T-helper 2 cell treated with Interferon-gamma antibody and Interleukin-4, amounts not matched to agents 100 ng/mL and 5 ng/mL, for 36 hours (primary cell): ENCODE measurements at regions not wholly inside any gene's neighbourhood (a gene's known extent, or its start where the extent isn't known, plus 50 kb on each side); places are given as distances from the start of the nearest gene placed in this dataset.
"Not testable (repeated sequence)": the region's sequence is repeated elsewhere in the genome, so short reads cannot be mapped to it uniquely, and the experiment has no call there.

Experiments
- intact Hi-C: fragments of 100-400 bp; cut with micrococcal nuclease; formaldehyde crosslinking; loops from one replicate; pipeline ENCODE4 v1.15.1; 2023

DNA sequence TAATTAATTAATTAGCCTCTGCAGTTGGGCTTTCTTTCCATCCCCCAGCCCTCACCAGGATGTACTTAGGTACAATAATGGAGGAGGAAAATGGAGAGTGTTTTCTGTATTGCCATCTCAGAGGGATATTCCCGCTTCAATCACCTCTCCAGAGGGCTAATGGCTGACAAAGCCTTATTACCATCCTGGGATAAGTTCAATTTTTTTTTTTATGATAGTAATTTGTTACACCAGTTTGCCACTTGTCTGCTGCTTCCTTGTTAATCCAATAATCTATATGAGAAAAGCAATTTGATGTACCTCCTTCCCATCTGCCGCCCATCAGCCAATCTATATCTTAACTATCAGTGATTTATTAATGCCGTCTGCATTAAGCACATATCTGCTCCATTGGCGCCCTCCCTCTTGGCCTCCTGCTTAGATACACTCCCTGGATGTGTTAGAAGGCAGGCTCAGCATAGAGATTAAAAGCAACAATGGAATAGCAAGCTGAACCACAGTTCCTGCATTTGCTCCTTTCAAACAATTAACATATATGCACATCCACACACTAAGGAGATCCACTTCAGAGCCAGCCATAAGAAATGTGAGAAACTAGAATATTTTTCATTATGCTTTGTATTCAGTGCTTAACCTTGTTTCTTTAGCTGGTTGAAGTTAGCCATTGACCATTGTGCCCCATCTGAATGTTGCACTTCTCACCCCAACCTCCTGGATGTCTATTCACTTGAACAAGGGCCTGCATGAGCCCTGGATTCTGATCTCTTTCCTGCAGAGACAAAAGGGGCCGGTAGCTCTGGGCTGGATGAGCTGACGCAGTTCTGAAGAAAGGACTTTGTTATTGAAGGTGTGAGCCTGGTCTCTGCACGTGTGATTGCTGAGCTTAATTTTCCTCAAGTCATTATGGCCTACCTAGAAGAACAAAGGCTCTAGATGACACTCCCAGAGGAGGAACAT, 237.3 kb upstream of the GAP43 start:
- intact Hi-C loops = no loop called here

DNA sequence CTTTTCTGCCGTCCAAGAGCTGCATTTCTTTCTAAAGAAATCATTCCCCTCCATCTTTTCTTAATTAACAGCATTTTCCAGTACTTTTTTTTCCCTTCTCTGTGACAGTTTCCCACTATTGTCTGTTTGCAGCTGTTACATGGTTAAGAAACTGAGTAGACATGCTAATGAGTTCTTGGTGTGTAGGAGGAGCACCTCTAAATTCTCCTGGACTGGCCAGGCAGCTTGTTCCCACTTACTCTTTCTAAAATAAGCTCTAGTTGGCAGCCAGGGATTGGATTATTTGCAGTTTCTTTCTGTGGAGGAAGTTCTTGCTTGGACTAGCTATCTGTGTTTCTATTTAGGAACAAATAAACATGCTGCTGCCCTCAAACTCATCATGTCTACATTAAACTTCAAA, 235.1 kb upstream of the GAP43 start:
- intact Hi-C loops = no loop called here

DNA sequence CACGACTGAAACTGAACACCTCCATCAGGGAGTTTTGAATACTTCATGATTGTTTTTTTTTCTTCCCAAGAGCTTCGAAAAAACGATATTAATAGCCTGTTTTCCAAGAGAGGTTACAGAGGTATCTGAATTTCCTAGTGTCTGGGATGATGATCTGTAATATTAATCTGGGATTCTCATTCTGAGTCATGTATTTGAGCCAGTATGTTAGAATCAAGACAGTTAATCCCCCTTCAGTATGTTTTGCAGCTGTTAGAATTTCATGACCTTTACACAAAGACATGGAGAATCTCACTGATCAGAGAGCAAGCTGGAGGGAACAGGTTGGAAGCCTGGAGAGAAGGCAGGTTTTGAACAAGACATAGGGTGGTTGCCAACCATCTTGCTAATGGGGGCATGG, 234.5 kb upstream of the GAP43 start:
- intact Hi-C loops = no loop called here

DNA sequence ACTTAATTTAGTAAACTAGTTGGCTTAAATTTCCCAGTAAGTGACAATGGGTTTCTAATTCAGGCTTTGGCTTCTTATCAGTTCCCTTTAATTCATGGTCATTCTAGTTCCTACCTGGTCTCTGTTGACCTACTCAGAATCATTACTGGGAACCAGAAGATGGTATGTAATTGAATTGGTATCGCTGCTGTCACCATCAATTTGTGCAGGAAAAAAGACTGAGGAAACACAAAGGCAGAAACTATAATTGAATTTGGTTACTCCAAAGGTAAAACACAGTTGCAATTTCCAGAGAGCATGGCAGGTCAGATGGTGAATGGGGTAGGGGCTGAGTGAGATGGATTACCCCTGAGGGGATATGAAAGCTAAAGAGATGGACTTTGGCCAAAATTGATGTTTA, 226.5 kb upstream of the GAP43 start:
- intact Hi-C loops = no loop called here

DNA sequence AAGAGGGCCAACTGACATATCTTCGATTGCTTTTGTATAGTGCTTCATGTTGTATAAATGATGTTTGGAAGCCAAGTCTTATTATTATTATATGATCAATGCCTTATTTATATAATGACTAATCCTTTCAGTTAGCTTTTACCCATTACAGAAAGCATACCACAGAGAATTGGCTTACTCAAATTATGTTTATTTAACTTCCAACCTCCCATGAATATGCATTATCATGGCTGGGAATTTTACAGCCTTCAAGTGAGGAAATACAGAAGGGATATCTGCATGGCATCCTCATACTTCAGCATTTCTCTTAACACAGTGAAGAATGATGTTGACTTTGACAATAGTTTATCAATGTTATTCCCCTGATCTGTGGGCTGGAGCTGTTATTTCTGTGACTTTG, 225.9 kb upstream of the GAP43 start:
- intact Hi-C loops = no loop called here

DNA sequence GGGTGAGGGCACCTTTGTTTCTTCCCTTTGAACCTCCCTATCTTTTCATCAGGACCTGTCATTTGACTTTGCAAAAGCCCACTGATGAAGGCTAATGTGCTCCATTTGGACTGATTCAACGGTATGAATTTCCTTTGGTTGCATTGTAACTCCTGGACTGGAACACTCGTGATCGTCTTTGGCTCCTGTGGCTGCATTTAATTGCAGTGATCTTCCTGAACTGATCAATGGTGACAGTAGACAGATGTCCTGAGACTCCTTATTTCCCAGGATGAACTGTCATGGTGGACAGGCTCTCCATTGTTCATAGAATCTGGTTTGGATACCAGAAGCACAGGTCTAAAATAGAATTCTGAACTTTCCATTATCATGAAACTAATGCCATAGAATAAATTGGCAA, 224.8 kb upstream of the GAP43 start:
- intact Hi-C loops = no loop called here

DNA sequence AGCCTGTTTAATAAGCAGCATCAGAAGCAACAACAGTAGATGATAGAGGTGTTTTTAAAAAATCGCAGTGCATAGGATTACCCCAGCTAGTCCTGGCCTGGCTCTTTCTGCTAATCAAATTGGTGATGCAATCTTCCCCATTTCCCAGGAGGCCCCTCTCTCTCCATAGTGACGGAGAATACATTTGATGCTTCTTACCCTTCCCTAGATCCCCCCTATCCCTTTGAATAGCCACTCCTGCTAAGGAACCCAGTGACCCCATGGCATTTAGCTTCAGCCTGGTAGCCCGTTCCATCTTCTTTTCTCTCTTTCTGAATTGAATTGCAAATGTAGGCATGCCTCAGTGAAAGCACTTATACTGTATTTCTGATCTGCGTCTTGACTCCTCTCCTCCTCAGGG, 223.6 kb upstream of the GAP43 start:
- intact Hi-C loops = no loop called here

DNA sequence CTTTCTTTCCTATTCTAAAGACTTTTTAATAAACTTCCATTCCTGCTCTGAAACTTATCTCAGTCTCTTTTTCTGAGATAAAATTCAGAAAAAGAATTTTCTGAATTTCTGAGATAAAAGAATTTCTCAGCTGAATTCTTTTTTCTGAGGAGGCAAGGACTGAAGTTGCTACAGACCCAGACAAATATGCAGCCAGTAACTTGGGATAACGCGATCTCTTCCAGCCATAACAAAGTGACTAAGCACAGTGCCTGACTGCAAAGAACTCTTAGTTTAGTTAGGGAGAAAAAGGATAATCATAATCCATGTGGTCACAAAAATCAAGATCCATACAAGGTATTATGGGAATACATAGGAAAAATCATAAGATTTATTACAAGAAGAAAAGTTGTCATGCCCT, 222.0 kb upstream of the GAP43 start:
- intact Hi-C loops = no loop called here

DNA sequence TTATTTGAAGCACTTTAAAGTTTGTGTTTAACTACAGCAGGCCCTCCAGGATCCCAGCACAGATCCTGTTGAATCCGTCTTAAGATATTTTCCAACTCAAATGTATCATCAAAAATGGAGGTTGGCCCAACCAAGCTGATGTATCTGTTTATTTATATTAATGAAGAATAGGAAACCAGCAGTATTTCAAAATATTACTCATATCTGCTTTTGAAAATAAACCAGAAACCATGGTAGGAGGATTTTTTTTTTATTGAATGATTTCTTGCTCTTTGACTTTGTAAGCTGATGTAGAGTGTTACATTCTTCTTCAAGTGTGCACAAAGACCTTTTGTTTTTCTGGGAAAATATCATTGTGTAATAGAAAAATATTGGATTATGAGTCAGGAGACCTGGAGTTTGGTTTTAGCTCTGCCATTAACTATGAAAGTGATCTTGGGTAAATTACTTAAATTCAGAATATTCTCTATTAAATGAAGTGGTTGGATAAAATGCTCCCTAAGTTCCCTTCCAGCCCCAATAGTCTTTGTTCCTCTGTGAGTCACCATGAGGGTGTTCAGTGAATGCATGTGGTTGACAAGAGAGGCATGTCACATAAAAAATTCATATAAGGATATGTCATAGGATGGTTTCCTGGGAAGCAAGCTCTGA, 221.3 kb upstream of the GAP43 start:
- intact Hi-C loops = no loop called here

DNA sequence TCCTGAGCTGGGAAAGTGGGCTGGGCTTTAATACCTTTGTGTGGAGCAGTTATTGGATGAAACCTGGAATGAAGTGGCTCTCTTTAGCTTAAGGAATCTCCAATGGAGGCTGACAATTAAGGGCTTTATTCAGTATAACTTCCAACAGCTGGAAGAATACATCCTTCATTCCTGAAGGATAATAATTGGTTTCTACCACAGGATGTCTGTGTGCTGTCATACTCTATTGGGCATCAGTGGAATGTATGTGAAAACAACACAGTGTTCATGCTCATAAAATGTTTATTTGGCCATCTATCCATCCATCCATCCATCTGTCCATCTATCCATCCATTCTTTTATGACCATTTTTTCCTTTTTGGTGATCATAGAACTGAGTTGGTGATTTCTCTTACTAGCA, 220.7 kb upstream of the GAP43 start:
- intact Hi-C loops = no loop called here

DNA sequence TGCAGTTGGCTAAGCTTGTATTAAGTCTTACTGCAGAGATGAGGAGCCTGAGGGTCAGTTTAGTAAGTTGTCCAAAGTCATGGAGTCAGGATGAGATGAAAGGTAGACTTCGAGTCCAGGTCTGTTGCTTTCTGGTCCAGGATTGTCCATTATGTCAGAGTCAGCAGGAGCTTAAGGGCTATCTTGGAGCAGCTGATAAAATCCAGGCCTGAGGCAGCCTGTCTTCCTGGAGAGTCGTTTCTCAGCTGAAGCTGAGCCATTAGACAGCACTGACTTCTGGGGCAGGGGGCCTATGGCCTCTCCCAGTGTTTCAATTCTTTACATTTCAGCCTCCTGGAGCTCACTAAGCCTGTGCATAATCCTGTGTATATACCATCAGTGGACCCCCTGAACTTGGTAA, 219.5 kb upstream of the GAP43 start:
- intact Hi-C loops = no loop called here

DNA sequence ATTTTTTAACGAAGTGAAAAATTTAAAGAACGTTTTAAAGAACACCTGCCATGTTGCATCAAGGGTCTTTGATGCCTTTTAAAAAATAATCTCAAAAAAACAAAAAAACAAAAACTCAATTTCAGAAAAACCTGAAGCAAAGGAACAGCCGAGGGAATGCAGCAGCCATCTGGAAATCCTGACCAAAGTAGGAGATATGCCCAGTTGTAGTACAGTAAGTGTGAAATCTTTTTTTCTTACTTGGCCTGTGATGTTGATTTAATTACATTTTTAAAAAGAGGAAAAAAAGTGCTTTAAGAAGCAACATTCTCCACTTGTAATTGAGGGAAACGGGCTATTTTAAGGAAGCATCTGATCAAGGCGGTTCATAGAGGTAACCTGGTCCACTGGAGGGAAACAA, 213.7 kb upstream of the GAP43 start:
- intact Hi-C loops = no loop called here

DNA sequence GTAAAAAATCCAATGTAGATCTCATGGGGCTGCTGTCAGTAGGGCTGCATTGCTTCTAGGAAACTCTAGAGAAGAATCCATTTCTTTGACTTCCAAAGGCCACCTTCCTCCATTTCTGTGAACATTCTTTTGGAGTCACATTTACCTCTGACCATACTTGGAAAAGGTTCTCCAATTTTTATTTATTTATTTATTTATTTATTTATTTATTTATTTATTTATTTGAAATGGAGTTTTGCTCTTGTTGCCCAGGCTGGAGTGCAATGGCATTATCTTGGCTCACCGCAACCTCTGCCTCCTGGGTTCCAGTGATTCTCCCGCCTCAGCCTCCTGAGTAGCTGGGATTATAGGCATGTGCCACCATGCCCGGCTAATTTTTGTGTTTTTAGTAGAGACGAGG, 208.7 kb upstream of the GAP43 start:
- intact Hi-C loops = not testable (repeated sequence)

DNA sequence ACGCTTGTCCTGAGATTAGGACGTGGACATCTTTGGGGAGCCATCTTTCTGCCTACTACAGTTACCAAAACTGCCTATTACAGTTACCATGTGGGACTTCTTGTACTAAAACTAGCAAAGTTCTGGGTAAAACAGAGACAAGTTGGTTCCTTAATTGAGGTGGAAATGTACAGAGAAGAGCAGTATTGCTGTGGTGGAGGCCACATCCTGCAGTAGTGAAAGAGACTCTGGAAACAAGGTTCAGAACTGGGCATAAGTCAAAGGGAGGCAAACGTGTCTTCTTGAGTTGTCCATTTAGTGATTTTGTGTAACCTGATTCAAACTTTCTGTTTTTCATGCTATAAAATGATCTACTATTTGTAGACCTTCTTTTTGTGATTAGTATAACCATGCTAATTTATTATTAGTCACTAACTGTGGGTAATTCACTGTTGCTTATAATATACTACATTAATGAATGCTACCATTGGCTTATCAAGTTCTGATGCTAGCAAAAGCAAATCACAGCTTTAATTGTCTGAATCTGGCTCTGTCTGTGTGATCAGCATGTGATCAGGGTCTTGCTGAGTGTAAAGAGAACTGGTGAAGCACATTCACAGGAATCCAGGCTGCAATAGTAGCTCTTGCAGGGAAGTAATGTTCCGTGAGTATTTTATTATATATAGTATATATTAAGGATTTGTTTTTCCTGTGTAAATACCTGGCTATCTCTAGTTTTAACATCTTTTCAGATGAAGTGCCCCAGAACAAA, 207.9 kb upstream of the GAP43 start:
- intact Hi-C loops = no loop called here

DNA sequence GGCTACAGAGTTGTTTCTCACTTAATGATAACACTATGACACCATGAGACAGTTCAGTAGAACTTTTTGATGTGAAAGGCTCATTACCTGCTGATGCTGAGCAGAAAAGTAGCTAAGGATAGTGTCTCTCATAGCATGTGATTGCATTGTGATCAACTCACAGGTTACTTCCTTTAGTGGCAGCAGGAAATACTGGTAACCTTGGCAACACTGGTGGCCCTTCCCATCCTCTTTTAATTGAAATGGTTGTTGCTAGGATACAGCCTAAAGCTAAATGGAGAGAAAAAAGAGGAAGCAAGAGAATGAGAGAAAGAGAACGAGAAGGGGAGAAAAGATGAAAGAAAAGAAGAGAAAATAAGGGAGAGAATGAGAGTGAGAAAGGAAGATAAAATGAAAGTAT, 204.7 kb upstream of the GAP43 start:
- intact Hi-C loops = no loop called here

DNA sequence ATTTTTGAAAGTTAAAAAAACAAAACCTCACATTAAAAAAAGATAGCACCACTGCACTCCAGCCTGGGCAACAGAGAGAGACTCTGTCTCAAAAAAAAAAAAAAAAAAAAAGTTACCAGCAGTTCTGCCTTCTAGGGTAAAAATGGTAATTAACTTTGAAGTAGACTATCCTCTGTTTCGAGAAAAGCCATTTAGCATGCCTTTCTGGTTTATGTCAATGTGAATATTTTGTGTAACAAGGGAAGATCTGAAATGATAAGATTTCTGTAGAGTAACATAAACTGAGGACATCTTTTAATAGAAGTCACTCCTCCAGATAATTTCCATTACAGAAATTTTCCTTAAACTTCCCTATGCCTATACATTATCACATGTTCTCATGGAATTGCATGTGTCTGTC, 203.2 kb upstream of the GAP43 start:
- intact Hi-C loops = no loop called here

DNA sequence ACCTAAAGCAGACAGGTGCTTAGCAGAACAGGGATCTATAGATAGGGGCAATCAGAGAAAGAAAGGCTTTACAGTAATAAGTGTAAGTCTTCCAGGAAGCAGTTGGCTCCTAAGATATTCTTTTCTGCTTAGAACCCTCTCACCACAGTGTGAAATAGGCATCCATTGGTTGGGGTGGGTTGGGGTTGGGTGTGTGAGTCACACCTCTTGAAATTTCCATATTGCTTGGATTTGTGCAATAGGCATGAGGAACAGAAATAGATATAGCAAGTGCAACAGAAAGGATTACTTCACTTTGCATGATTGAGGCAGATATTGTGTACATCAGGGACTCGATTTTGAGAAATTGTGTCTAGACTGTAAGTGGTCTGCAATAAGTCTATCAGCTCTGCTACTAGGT, 200.1 kb upstream of the GAP43 start:
- intact Hi-C loops = no loop called here

DNA sequence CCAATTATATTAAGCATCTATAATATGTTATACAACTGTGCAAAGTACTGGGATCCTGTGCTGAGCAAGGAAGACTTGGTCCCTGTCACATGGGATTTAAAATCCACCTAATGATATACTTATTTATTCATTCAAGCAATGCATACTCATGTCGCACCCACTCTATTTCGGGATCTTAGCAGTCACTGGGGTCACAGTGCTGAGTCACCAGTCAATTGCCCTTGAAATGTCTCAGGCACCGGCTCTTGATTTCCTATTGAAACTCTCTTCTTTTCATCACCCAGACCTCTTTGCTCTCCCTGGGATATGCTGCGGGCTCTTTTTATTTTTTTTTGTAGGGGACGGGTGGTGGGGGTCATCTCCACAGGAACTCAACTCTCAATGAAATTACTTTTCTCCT, 194.5 kb upstream of the GAP43 start:
- intact Hi-C loops = no loop called here

DNA sequence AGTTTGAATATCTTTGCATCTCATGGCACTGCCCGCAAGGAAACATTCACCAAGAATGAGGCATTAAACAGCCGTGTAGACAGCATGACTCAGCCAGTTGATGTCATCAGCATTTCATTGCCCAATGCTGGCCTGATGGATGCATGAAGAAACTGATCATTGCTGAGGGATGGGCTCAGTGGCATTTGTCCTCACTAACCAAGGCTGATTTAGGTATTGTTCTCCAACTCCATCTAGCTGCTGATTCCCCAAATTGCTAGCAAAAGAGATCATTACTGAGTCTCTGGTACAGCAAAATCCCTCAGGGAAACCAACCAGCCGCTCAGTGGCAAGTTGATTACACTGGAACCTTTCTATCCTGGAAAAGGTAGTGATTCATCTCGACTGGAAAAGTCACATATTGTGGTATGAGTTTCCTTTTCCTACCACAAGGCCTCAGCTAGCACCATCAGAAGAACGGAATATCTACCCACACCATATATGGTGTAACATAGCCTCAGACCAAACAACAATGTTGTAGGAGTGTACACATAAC, 186.5 kb upstream of the GAP43 start:
- intact Hi-C loops = no loop called here

DNA sequence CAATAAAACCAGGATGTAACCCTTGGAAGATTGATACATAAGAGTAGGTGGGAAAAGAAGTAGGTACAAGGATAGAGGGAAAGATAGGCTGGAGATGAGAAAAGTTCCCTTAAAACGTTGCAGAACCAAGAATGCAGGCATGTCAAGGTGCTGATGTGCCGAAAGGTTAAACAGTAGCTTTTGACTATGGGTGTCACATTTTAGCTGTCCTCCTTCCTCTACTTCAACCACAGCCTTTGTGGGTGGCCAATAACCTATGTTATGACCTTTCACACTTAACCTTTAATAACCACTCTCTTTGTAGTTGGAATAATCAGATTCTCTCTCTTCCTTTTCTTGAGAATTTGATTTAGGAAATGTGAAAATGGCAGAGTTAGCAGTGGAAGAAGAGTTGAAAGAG, 184.5 kb upstream of the GAP43 start:
- intact Hi-C loops = no loop called here

DNA sequence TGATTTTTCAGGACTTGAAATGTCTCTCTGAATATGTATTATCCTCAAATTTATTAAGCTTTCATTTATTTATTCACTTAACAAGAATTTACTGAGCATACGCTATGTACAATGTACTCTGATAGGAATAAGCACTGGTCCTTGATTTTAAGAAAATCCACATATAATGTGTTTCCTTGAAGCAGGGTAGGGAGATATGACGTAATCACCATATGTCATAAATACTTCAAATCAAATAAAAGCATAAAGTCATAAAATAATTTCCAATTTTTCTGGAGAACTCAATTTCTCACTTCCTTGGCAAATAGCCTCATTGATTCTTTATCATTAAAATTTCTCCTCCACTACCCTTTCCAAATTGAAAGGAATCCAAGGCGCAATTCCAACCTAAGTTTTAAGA, 177.8 kb upstream of the GAP43 start:
- intact Hi-C loops = no loop called here

DNA sequence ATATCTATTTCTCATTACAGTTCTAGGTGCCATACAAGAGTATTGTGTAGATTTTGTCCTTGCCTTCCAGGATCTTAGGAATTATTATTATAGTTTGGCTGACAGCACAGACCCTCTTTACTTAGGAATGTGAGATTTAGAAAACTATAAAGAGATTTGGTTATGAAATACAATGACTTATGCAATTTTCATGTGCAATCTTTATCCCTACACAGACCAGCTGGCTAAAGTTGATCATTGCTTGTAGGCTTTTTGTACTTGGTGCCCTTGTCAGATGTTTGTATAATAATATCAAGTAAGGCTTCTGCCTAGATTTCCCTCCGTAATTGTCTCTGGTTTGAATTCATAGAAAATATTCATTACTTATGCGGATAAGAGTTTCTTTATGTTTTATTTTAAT, 174.5 kb upstream of the GAP43 start:
- intact Hi-C loops = no loop called here
